M059J (cell line): ENCODE measurements at regions not wholly inside any gene's neighbourhood (a gene's known extent, or its start where the extent isn't known, plus 50 kb on each side); places are given as distances from the start of the nearest gene placed in this dataset.
A peak's percentile ranks its signal among the peaks of the same experiment; 100 is the strongest.
"Not testable (repeated sequence)": the region's sequence is repeated elsewhere in the genome, so short reads cannot be mapped to it uniquely, and the experiment has no call there.

Experiments used
- DNase-seq: peaks from one replicate; pipeline ENCODE4 v3.0.0-alpha.2; 2012; ENCODE audit warnings: low read depth

DNA sequence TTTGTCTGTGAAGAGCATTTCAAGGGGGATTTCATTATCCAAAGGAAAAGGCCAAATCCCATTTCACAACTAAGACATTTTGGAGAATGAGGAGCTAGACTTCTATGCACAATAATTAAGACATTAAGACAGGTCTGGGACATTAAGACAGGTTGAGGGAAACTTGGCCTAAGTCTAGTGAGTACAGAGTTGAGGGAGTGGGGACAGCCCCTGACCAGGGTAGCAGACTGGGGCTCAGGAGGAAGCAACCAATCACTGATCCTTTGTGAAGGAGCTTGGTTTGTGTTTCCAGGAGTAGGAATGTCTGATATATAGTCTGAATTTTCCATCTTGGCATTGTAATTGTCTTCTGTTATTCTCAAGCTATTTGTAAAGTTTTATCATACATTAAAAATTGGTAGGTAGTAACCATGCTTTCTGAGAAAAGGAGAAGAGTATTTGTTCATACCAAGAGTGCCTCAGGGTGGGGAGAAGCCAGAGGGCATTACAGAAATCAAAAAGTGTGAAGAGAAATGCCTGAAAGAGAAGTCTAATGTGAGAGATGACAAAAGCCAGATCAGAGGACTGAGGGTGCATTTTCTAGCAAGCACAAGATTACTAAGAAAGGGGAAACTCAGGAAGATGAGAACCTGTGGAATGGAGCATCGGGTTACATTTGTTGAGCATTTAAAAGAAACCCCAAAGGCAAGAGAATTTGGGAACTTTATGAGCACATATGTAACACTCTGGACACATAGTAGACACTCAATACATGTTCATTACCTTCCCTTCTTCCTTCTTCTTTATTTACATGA, 189.3 kb upstream of the PIK3R1 start:
- DNase-seq, result peak; percentile 12

DNA sequence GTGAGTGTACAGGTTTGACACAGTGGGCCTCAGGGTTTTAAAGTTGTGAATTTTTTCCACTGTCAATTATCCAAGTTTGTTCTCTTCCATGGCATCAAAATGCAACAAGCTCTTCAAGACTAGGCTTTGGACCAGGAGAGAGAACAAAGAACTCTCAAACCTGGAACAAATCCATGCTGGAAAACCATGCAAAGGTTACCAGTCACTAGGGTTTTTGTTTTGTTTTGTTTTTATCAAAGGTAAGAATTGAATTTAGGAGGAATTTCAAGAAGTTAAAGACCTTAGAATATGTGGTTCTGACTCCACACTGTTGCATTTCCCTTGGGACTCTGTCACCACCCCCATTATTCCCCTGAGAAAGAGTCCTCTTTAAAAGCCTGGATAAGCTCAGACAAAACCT, 191.1 kb upstream of the PIK3R1 start:
- DNase-seq, result peak; percentile 16

DNA sequence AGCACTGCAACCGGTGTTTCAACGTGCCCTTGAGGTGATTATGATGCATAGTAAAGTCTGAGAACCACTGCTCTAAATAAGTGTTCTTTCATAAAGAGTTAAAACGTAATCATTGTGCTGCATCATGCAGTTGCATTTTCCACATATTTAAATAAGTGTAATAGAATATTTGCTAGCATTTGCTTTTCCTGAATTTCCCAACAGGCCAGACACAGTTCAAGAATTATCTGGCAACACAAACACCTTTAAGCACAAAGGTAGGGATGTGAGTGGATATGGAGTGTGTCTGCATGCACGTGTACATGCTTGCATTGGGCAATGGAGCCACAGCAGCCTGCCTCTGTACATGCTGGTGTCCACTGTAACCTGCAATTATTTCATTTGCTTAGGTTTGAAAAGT, 193.6 kb upstream of the PIK3R1 start:
- DNase-seq, result no peak

DNA sequence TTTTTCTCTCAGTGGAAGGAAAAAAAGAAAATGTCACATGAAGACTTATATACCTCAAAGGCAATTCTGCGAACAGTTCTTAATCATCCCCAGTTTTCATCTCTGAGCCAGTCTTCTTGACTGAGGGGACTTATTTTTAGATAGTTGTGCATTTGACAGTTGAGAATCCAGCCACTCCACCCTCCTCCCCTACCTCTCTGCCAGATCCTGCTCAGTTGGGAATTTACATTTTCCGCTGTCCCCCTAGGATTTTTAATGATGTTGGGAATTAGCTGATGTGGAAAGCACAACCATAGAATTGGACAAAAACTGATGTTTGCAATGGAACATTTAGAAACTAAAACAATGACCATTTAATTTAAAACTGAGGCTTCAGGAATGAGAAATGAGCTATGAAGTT, 194.3 kb upstream of the PIK3R1 start:
- DNase-seq, result no peak

DNA sequence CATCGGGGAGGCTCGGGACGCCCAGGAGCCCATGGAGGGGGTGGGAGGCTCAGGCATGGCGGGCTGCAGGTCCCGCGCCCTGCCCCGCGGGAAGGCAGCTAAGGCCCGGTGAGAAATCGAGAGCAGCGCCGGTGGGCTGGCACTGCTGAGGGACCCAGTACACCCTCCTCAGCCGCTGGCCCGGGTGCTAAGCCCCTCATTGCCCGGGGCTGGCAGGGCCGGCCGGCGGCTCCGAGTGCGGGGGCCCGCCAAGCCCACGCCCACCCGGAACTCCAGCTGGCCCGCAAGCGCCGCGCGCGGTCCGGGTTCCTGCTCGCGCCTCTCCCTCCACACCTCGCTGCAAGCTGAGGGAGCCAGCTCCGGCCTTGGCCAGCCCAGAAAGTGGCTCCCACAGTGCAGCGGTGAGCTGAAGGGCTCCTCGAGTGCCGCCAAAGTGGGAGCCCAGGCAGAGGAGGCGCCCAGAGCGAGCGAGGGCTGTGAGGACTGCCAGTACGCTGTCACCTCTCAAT, 195.0 kb upstream of the PIK3R1 start:
- DNase-seq, result not testable (repeated sequence)

DNA sequence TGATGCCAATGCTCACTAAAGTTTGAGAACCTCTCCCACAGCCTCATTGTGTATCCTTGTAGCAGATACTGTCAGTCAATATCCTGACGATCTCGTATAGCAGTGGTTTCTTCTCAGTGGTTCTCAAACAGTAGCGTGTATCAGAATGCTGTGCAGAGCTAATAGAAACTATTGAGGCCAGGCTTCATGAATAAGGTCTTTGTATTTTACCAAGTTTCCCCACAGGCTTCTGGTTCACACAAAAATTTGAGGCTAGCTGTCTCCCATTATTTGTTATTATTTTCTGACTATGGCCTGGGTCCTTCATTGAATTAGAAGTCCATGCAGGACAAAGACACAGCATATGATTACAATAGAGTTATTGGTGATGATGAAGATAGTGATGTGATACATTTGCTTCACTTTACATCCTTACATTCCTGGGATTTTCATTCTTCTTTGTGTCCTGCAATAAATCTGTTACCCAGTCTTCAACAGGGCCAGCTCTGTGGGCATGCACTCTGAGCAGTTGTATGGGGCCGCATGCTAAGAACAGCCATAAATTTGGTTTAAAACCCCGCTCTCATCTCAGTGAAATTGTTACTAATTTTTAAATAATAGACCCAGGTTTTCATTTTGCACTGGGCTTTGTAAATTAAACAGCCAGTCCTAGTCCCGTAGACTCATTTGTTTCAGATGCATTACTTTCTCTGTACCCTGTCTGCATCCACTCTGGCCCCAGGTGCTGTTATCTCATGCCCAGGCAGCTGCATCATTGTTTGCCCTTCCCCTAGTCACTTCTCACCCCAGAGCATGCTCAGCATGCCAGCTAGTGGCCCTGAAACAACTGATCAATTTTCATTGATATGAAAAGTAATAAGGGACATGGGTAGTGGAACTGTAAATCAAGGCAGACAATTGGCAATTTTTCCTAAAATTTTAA, 199.9 kb upstream of the PIK3R1 start:
- no peak for DNase-seq

DNA sequence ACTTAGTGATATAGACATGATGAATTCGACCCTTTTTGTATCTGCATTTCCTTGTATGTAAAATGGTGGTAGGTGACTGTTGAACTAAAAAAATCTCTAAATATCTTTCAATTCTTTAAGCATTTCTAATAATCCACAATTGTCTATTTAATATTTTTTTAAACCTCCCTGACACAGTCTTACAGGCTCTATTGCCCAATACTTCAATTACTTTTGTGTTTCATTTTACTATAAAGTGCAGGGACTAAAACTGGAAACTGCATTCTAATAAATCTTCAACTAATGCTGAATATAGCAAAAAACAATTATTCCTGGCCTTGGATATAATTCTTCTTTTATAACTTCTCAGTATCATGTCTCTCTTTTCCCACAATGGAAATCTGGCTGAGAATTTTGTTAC, 202.7 kb upstream of the PIK3R1 start:
- no peak for DNase-seq

DNA sequence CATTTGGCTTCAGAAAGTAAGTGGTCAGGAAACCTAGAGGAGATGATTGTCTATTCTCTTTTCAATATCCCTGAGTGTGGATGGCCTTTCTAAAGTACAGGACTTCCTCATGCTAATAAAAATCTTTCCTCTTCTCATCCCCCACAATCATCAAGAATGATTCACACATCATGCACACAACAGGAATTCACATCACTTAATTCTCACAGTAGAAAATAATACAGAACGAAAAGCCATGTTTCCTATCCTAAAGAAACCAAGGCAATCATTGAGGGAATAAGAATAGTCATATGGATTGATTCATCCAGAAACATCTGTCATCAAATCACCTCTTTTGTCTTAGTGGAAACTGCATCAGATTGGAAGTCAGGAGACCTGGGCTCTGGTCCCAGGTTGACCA, 203.1 kb upstream of the PIK3R1 start:
- DNase-seq, result peak; percentile 7

DNA sequence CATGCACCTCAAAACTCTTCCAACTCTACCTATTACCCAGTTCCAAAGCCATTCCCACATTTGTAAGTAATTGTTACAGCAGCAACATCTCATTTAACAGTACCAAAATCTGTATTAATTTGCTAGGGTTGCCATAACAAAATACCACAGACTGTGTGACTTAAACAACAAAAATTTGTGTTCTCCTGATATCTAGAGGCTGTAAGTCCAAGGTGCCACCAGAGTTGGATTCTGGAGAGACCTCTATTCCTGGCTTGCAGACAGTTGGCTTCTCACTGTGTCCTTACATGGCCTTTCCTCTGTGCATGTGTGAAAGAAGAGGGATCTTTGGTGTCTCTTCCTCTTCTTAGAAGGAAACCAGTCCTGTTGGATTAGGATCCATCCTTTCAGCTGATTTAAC, 203.8 kb upstream of the PIK3R1 start:
- DNase-seq, result no peak

DNA sequence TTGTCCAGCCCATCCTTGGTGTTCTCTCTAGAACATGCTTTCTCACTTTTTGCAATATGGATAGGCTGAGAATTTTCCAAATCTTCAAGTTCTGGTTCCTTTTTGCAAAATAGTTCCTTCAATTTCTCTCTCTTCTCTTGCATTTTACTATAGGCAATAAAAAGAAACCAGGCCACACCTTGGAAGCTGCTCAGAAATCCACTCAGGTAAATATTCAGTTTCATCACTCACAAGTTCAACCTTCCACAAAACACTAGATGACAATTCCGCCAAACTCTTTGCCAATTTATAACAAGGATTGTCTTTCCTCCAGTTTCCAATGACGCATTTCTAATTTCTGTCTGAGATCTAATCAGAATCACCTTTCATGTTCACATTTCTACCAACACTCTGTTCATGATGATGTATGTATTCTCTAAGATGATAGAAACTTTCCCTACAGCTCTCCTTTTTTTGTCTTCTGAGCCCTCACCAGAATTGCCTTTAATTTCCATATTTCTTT, 204.2 kb upstream of the PIK3R1 start:
- no peak for DNase-seq

DNA sequence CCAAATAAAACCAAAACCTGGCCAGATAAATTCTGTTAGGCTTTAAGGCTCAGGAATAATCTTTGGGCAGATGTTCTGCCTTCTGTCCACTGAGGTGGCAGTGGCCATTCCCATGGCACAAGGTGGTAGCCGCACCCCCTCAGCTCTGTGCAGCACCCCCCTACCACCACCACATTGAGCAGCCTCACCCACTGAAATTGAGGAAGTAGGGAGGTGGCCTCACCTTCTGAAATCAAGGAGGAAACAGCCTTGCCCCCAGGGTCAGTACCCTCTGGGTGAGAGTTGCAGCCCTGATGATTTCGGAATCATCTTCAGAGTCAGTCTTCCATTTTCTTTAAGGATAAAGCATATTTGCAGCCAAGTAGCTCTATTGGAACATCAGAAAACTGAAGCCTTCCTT, 204.8 kb upstream of the PIK3R1 start:
- no peak for DNase-seq

DNA sequence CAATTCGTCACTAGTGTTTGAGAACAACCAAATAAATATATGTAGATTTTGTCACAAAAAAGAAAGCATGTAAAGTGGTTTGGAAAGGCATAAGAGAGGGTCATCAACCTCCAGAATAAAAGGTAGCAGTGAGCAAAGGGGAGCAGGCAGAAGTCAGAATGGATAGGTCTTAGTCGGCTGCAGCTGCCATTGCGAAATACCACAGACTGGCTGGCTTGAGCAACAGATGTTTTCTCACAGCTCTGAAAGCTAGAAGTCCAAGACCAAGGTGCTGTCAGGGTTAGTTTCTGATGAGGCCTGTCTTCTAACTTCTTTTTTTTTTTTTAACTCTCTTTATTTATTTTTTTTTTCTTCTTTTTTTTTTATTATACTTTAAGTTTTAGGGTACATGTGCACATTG, 208.1 kb upstream of the PIK3R1 start:
- DNase-seq, result peak; percentile 37

DNA sequence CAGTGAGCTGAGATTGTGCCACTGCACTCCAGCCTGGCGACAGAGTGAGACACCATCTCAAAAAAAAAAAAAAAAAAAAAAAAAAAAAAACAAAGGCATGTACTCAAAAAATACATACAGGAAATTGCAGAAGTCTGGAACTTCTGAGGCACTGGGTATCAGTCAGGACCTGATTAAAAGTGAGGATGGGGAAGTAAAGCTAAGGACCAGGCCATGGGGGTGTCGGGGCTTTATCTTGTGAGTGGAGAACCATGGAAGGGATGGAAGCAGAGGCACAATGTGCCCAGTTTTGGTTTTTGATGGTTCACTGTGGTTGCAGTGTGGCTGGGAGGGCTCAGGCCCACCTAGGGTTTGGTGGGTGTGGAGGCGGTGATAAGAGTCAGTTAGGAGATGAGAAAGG, 212.7 kb upstream of the PIK3R1 start:
- no peak for DNase-seq

DNA sequence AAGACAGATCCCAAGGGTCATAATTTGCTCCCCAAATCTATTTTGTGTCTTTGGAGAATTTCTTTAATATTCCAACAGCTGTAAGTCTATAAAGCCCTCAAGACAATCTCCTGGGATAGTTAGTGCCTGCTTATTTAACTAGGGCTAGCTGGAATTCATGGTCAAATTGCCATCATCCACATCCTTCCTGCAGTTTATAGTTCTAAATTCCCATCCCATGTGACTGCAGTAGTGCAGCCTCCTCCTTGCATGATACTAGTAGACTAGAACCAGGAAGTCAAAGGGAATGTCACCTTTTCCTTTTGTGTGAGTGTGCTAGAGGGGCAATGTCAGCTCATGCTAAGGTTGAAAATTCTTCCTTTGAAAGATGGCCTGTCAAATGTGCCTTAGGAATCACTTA, 214.8 kb upstream of the PIK3R1 start:
- no peak for DNase-seq

DNA sequence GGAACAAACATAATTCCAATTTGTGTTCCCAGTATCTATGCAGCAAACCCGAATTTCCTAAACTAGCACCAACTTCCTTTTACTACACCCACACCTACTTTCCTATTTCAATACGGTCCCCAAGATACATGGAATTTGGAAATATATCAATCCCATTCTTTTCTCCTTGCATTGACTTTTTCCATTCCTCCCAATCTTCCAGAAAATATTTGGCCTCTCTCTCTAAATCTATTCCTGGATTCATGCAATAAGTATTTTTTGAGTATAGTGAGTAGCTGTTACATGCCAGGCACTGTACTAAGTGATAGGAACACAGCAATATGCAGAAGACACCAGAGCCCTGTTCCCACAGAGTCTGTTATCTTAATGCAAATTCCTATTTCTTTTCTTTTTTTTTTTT, 216.2 kb upstream of the PIK3R1 start:
- no peak for DNase-seq

DNA sequence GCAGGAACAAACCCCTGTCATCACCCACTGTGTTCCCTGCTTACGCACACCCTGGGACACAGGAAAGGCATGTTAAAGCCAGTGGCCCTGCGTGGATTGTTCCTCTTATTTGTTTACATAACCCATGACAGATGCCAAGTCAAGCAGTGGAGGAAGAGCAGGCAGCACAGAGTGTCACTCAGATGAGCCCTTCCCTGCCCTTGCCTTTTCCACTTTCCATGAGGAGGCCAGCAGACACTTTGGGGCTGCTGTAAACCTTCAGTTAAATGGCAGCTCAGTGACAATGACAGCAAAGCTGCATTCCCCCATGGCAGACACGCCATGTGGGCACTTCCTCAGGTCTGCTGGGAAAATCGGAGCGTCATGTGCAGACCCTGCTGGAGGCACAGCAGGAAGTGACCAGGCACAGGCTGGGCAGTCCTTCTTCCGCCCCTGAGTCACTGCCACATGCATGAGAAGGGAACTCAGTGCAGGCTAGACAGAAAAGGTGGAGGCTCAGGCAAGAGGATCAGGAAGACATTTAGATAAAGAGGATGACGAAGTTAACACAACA, 216.8 kb upstream of the PIK3R1 start:
- DNase-seq, result peak; percentile 88

DNA sequence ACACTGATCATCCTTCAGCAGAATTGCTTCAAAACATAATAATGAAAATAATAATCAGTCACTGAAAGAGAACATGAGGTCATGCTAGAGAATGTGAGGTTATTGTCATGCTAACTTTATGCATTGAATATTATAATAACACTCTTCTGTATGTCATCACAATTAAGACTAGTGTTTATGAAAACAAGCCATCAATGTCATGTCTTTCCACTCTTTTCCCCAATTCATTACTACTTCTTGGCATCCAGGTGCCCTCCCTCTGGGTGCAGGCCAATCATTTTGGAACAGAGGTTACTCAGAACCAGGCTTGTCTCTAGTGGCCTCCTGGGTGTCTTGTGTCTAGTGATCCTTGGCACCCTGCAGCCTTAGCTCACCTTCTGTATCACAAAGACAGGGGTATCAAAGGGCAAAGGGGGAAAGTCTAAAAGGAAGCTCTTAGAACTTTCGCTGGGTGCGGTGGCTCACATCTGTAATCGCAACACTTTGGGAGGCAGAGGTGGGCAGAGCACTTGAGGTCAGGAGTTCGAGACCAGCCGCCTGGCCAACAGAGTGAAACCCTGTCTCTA, 217.6 kb upstream of the PIK3R1 start:
- DNase-seq, result no peak

DNA sequence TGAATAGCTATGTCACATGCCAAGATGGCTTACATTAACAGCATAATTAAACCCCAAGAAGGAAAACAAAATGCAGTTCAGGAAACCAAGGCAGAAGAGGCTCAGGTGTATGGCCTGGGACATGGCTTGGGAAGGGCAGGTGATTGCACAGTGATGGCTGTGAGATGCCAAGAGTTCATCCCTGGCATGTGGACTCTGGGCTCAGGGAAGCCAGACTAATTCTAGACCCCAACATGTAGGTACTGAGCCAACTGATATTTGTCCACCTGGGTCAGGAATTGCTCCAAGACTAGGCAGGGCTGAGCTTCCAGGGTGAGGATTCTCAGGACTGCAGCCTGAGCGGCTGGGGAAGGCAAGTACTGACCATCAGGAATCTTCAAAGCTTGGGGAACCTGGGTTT, 218.4 kb upstream of the PIK3R1 start:
- DNase-seq, result no peak

DNA sequence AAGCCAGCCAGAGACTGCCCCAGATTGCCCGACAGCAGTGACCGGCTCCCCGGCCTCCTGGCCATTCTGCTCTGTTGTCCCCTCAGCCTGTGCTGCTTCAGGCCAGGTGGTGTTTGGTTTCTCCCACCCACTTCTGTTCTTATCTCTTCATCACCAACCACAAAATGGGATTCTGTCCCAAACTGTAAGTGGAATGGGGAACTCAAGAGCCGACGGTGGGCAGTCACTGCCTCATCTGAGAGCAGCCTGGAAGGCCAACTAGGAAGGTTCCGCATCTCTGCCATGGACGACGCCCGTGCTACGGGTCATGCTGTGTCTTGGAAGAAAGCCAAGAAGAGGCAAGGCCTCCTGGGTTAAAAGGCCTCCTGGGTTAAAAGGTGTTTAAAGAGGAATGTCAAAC, 219.0 kb upstream of the PIK3R1 start:
- DNase-seq, result peak; percentile 42

DNA sequence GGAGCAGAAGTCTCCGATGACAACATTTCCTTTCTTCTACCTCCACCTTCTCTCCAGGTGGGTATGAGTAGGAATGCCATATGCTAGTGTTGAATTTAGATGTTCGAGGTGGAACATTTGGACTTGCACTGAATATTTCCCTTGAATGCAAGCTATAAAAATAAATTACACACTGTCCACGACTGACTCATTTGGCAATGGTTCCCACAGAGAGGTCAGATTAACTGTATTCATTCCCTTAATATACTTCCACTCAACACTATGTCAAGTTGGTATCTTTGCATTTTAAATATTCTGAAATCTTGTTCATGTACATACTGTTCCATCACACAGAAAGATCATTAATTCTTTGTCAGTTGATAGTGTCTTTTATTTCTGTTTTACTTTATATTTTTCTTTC, 222.6 kb upstream of the PIK3R1 start:
- peak; percentile 40 for DNase-seq

DNA sequence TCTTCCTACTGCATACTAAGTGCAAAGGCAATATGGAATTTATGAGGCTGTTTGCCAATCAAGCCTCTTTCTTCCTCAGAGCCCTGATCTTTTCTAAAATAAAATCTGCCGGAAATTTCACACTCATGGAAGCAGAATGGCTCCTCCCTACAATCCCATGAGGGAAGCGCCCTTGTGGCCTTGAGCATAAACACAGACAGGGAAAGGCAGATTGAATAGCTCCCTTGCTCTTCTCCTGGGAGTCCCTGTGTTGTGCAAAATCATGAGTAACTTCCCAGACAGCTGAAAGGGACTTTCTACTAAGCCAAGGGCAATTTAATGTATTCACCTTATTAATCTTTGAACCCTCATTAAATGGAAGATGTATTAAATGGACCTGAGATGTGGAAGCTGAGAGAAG, 226.1 kb upstream of the PIK3R1 start:
- no peak for DNase-seq

DNA sequence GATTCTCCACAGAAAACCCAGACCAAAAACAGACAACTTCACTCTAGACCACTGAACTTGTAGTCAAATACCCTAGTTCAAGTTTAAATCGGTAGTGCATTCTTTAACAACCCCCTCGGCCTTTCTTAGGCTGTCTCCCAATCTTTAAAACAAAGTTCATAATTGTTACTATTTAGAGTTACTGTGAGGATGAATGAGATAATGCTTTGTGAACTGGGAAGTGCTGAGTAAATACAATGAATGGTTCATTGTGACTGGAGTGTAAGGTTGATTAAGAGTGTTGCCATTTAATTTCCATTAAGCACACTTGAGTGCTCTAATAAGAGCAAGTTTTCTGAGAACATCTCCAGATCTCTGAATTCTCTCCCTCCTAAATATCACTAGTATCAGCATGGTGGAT, 228.8 kb upstream of the PIK3R1 start:
- no peak for DNase-seq
